ENCODE measurements at regions not wholly inside any gene's neighbourhood (a gene's known extent, or its start where the extent isn't known, plus 50 kb on each side); places are given as distances from the start of the nearest gene placed in this dataset.

DNA sequence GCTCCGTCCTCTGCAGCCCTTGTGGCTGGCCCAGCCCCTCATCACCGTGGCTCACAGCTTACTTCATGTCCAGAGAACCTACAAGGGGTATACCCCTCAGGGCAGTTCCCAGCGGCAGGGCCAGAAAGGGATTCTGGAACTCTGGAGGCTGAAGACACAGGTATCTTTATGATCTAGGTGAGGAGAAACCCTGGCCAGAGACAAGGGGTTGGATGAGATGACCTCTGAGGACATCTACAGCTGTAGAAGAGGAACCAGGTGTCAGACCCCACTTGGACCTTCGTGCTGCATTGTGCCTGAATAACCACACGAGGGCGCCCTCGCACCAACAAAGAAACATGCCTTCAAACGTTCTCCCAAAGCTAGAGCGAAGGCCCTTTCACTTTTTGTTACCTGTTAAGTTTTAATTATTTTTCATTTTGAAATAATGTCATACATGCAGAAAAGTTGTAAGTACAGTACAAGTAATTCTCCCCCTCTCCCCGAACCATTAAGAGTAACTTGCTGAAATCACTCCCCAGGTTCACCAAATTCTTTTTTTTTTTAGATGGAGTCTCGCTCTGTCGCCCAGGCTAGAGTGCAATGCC is 118.7 kb upstream of the SMAD3 start:
- H3K36me3 ChIP-seq (ENCODE audit: insufficient read depth, low read length): no peaks in the 10 kb centered on the region
- no peaks in the 10 kb centered on the region for H4K20me1 ChIP-seq (ENCODE audit: insufficient read depth, low read length)
- TF ChIP-seq, protein P1, sequence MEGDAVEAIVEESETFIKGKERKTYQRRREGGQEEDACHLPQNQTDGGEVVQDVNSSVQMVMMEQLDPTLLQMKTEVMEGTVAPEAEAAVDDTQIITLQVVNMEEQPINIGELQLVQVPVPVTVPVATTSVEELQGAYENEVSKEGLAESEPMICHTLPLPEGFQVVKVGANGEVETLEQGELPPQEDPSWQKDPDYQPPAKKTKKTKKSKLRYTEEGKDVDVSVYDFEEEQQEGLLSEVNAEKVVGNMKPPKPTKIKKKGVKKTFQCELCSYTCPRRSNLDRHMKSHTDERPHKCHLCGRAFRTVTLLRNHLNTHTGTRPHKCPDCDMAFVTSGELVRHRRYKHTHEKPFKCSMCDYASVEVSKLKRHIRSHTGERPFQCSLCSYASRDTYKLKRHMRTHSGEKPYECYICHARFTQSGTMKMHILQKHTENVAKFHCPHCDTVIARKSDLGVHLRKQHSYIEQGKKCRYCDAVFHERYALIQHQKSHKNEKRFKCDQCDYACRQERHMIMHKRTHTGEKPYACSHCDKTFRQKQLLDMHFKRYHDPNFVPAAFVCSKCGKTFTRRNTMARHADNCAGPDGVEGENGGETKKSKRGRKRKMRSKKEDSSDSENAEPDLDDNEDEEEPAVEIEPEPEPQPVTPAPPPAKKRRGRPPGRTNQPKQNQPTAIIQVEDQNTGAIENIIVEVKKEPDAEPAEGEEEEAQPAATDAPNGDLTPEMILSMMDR (IDR thresholded peaks at IDR 0.05; ENCODE audit: low read length): peak; percentile 92
- no peak for TF ChIP-seq EZH2 (IDR thresholded peaks at IDR 0.05; ENCODE audit: borderline replicate concordance, low read length)
- no peaks in the 10 kb centered on the region for H3F3A ChIP-seq (ENCODE audit: insufficient read depth, low read length)
- no peak overlapping the region for H3K27ac ChIP-seq (ENCODE audit: low read depth, low read length, poor library complexity, severe bottlenecking)
- no peaks in the 10 kb centered on the region for H3K27me3 ChIP-seq (ENCODE audit: insufficient read depth, low read length)
- no peaks in the 10 kb centered on the region for H3K9me2 ChIP-seq (ENCODE audit: low read depth, low read length)
- no peak overlapping the region for H3K4me3 ChIP-seq (ENCODE audit: low read depth, low read length, poor library complexity, severe bottlenecking)
- H2AFZ ChIP-seq (ENCODE audit: low read length): no peak overlapping the region
- H3K9me3 ChIP-seq (ENCODE audit: low read length): no peaks in the 10 kb centered on the region
- H3K9ac ChIP-seq (ENCODE audit: low read length): no peak overlapping the region
- peaks cover 24% of the 10 kb centered on the region for H3K4me1 ChIP-seq (ENCODE audit: insufficient read depth, low read length, severe bottlenecking)
- no peaks in the 10 kb centered on the region for H3K79me2 ChIP-seq (ENCODE audit: insufficient read depth, low read length)
- no peak overlapping the region for H3K4me2 ChIP-seq (ENCODE audit: low read length)

DNA sequence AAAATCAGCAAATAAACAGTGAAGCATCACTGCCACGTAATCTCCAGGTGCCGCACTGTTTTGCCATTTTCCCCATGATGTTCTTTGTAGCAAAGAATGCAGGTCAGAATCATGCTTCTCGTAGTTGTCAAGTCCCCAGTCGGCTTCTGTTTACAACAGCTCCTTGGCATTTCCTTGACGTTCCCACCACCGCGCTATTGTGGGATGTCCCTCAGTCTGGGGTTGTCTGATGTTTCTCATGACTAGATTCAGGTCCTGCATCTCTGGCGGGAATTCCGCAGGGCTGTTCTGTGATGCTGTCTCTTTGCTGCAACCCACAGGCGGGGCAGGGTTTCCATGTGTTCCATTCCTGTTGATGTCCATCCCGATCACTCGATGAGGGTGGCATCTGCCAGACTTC is 117.9 kb upstream of the SMAD3 start:
- H3K79me2 ChIP-seq (ENCODE audit: insufficient read depth, low read length): no peaks in the 10 kb centered on the region

DNA sequence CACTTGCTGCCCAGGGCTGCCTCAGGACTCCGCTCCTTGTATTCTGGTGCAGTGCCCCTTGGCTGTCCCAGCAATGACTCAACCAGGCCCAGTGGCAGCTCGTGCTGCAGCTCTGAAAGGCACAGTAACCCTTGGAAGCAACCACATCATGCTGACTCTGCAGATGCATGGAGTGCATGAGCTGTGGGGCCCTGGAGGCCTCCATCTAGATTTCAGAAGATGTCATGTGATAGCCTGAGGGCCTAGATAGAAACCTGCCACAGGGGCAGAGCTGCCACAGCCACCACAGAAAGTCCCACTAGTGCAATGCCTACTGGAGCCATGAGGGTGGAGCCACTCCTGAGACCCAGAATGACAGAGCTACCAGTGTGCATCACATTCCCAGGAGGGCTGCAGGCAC is 117.1 kb upstream of the SMAD3 start:
- no peaks in the 10 kb centered on the region for H3K36me3 ChIP-seq (ENCODE audit: insufficient read depth, low read length)
- H3K79me2 ChIP-seq (ENCODE audit: insufficient read depth, low read length): no peaks in the 10 kb centered on the region
- no peaks in the 10 kb centered on the region for H3K9me3 ChIP-seq (ENCODE audit: low read length)
- no peaks in the 10 kb centered on the region for H3F3A ChIP-seq (ENCODE audit: insufficient read depth, low read length)
- no peak overlapping the region for H3K4me3 ChIP-seq (ENCODE audit: low read depth, low read length, poor library complexity, severe bottlenecking)
- no peak overlapping the region for H2AFZ ChIP-seq (ENCODE audit: low read length)
- TF ChIP-seq, protein P1 (IDR thresholded peaks at IDR 0.05; ENCODE audit: low read length): no peak
- no peak for TF ChIP-seq EZH2 (IDR thresholded peaks at IDR 0.05; ENCODE audit: borderline replicate concordance, low read length)
- H3K9ac ChIP-seq (ENCODE audit: low read length): no peak overlapping the region
- H3K27ac ChIP-seq (ENCODE audit: low read depth, low read length, poor library complexity, severe bottlenecking): no peak overlapping the region
- H3K4me2 ChIP-seq (ENCODE audit: low read length): no peak overlapping the region
- H3K9me2 ChIP-seq (ENCODE audit: low read depth, low read length): no peaks in the 10 kb centered on the region
- no peaks in the 10 kb centered on the region for H4K20me1 ChIP-seq (ENCODE audit: insufficient read depth, low read length)
- no peaks in the 10 kb centered on the region for H3K27me3 ChIP-seq (ENCODE audit: insufficient read depth, low read length)
- peaks cover 36% of the 10 kb centered on the region for H3K4me1 ChIP-seq (ENCODE audit: insufficient read depth, low read length, severe bottlenecking)

More for the DNA sequence above, 117.9 kb upstream of the SMAD3 start:
- H3K4me2 ChIP-seq (ENCODE audit: low read length): no peak overlapping the region
- no peaks in the 10 kb centered on the region for H3F3A ChIP-seq (ENCODE audit: insufficient read depth, low read length)
- no peak overlapping the region for H3K9ac ChIP-seq (ENCODE audit: low read length)
- no peak overlapping the region for H3K4me3 ChIP-seq (ENCODE audit: low read depth, low read length, poor library complexity, severe bottlenecking)
- H3K27me3 ChIP-seq (ENCODE audit: insufficient read depth, low read length): no peaks in the 10 kb centered on the region
- no peaks in the 10 kb centered on the region for H3K9me3 ChIP-seq (ENCODE audit: low read length)
- no peak overlapping the region for H2AFZ ChIP-seq (ENCODE audit: low read length)
- H4K20me1 ChIP-seq (ENCODE audit: insufficient read depth, low read length): no peaks in the 10 kb centered on the region
- H3K27ac ChIP-seq (ENCODE audit: low read depth, low read length, poor library complexity, severe bottlenecking): no peak overlapping the region
- H3K9me2 ChIP-seq (ENCODE audit: low read depth, low read length): no peaks in the 10 kb centered on the region
- no peaks in the 10 kb centered on the region for H3K36me3 ChIP-seq (ENCODE audit: insufficient read depth, low read length)
- H3K4me1 ChIP-seq (ENCODE audit: insufficient read depth, low read length, severe bottlenecking): peaks cover 32% of the 10 kb centered on the region
- TF ChIP-seq, protein P1 (IDR thresholded peaks at IDR 0.05; ENCODE audit: low read length): no peak
- TF ChIP-seq EZH2 (IDR thresholded peaks at IDR 0.05; ENCODE audit: borderline replicate concordance, low read length): no peak
